VCaP (cell line): ENCODE measurements at regions not wholly inside any gene's neighbourhood (a gene's known extent, or its start where the extent isn't known, plus 50 kb on each side); places are given as distances from the start of the nearest gene placed in this dataset.
"Not testable (repeated sequence)": the region's sequence is repeated elsewhere in the genome, so short reads cannot be mapped to it uniquely, and the experiment has no call there.

Experiments
- H3K27ac ChIP-seq: fragments of 450-650 bp; 2 replicates; pipeline ENCODE4 v1.5.1; 2017
- CTCF ChIP-seq: fragments of 450-650 bp; conservative IDR thresholded peaks from 2 replicates; pipeline ENCODE4 v1.5.1; 2017; ENCODE audit warnings: mild to moderate bottlenecking, moderate library complexity

GRCh38 chrX:87017210-87017609, 500.4 kb upstream of the KLHL4 start:
- no peak overlapping the region for H3K27ac ChIP-seq
- no peak for TF ChIP-seq CTCF

DNA sequence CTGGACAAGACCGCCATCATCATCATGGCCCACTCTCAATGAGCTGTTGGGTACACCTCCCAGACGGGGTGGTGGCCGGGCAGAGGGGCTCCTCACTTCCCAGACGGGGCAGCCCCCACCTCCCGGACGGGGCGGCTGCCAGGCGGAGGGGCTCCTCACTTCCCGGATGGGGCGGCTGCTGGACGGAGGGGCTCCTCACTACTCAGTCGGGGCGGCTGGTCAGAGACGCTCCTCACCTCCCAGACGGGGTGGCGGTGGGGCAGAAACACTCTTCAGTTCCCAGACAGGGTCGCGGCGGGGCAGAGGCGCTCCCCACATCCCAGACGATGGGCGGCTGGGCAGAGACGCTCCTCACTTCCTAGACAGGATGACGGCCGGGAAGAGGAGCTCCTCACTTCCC, 484.5 kb upstream of the KLHL4 start:
- not testable (repeated sequence) for H3K27ac ChIP-seq

DNA sequence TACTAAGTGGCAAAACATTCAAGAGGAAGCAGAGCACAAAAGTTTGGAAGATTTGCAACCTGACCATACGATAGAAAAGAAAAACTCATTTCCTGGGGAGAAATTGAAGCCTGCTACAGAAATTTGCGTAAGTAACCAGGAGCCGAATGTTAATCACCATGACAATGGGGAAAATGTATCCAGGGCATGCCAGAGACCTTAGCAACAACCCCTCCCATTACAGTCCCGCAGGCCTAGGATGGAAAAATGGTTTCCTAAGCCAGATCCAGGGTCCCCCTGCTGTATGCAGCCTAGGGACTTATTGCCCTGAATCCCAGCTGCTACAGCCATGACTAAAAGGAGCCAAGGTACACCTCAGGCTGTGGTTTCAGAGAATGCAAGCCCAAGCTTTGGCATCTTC, 472.2 kb upstream of the KLHL4 start:
- H3K27ac ChIP-seq, result no peak overlapping the region
- TF ChIP-seq CTCF, result no peak

DNA sequence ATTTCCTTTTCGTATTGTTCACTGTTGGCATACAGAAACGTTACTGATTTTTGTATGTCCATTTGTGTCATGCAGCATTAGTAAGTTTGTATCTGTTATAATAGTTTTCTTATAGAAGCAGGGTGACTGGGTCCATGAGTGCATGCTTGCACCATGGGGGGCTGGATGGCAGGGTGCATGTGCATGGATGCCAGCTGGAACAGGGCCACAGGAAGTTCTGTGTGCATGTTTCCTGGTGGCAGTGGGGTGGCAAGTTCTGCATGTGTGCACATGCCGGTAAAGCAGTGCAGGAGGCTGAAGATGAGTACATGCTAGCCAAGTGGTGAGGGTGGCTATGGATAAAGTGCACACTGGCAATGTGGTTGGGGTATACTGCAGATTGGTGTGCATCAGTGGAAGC, 468.0 kb upstream of the KLHL4 start:
- no peak overlapping the region for H3K27ac ChIP-seq
- no peak for TF ChIP-seq CTCF

DNA sequence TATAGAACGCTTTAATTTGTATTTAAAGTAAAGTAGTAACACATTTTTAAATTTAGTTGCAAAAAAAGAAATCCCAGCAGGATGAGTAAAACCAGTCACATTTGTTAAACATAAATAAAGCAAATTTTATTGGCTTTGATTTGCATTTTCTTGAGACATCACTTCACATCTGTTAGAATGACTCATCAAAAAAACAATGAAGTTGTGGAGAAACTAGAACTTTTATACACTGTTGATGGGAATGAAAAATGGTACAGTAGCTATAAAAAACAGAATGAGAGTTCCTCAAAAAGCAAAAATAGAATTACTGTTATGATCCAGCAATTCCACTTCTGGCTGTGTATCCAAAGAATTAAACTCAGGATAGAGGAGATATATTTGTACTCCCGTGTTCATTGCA, 454.0 kb upstream of the KLHL4 start:
- no peak for TF ChIP-seq CTCF
- H3K27ac ChIP-seq, result no peak overlapping the region

- no peak for TF ChIP-seq CTCF
Measured at GRCh38 chrX:87064502-87064901, 453.1 kb upstream of the KLHL4 start.

DNA sequence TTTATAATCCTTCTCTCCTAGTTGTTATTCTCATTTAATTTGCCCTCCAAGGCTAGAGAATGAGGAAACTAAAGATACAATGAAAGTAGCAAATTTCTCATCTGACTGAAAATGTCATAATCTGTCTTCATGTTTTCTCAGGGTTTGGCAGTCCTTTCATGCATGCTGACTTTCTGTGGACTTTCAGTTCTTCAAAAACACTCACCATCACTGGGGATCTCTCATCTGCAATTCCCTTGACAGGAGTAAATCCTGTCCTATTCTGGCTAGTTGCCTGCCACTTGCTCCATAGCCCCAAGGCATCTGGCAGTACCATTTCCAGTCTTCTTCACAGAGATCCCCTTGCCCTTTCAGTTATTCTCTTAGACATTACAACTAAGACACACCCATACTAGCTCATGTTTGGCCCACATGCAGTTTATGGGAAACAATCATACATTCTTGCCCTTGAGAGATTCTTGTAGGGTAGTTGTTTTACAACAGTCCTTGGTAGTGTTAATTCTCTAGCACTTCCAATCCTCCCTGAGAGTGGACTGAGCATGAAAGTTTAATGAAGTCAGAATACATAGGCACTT, 449.7 kb upstream of the KLHL4 start:
- no peak for TF ChIP-seq CTCF
- H3K27ac ChIP-seq, result no peak overlapping the region

More at GRCh38 chrX:87064502-87064901, 453.1 kb upstream of the KLHL4 start:
- H3K27ac ChIP-seq, result no peak overlapping the region

DNA sequence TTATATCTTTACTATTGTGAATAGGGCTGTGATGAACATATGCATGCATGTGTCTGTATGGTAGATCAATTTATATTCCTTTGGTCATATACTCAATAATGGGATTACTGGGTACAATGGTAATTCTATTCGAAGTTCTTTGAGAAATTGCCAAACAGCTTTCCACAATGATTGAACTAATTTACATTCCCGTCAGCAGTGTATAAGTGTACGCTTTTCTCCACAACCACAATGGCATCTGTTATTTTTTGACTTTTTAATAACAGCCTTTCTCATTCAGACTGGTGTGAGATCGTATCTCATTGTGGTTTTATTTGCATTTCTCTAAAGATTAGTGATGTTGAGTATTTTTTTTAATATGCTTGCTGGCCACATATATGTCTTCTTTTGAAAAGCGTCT, 439.4 kb upstream of the KLHL4 start:
- no peak overlapping the region for H3K27ac ChIP-seq
- no peak for TF ChIP-seq CTCF
